ENCODE measurements at regions not wholly inside any gene's neighbourhood (a gene's known extent, or its start where the extent isn't known, plus 50 kb on each side); places are given as distances from the start of the nearest gene placed in this dataset.

DNA sequence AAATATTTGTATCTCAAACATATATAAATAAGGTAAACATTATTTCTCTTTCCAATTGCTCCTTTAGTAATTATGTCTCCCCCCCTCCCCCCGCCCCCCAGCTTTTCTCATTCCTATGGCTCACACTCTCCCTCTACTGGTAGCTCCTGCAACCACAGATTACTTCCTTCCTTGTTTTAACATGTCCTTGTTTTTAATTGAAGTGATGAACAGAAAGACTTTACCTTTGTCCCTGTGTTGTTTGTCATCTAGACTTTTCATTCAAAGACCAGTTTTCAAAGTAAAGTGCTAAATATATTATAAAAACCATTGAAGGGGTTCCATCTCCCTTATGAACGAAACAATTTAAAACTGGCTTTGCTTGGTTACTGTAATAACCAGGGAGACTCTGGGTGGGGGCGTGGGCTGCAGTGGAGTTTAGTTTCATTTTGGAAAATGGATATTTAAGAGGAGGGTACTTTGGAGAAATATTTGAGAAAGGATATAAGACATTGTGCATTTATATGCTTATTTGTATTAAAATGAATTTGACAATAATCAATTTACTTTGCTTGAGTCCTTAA is 352.9 kb downstream of the RAPGEF2 start (continued):
- TF ChIP-seq CTCF (IDR thresholded peaks at IDR 0.05; ENCODE audit: control extremely low read depth in 1 of 3, insufficient read depth in 1 of 3, low read depth in 1 of 3, low read length in 3 of 3), result peak; percentile 22 to 68 (median 45); a peak in 3 of 4 replicates
- TF ChIP-seq SIN3A (conservative IDR thresholded peaks at IDR 0.05 in 1 of 2, IDR thresholded peaks at IDR 0.05 in 1 of 2; ENCODE audit: low read depth in 1 of 2, low read length in 2 of 2), result no peak
- TF ChIP-seq MAX (IDR thresholded peaks at IDR 0.05), result no peak

Measured in H1 (cell line).